ENCODE measurements at regions not wholly inside any gene's neighbourhood (a gene's known extent, or its start where the extent isn't known, plus 50 kb on each side); places are given as distances from the start of the nearest gene placed in this dataset.

DNA sequence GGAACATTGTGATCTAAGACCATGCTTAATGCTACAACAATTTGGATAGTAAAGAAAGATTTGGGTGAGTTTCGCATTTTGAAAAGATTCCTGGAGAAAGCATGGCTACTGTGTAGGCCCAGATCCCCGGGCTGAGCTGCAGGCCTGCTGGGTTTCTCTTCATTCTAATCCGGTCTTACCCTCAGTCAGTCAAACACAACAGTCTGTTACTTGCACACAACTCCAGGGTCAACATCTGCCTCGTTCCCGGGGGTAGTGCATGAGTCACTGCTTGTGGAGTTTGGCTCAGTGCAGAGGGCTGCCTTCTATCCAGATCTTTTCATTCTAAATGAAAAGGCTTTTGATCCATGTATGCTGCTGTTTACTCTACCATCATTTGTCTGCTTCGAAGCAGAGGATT is 60.4 kb upstream of the SEL1L start:
- TF ChIP-seq EZH2 (IDR thresholded peaks at IDR 0.05; ENCODE audit: insufficient read depth, poor library complexity, severe bottlenecking) (no peak), EZH2phosphoT487 (IDR thresholded peaks at IDR 0.05; ENCODE audit: insufficient read depth, low read depth) (no peak)
